ENCODE measurements at regions not wholly inside any gene's neighbourhood (a gene's known extent, or its start where the extent isn't known, plus 50 kb on each side); places are given as distances from the start of the nearest gene placed in this dataset.

DNA sequence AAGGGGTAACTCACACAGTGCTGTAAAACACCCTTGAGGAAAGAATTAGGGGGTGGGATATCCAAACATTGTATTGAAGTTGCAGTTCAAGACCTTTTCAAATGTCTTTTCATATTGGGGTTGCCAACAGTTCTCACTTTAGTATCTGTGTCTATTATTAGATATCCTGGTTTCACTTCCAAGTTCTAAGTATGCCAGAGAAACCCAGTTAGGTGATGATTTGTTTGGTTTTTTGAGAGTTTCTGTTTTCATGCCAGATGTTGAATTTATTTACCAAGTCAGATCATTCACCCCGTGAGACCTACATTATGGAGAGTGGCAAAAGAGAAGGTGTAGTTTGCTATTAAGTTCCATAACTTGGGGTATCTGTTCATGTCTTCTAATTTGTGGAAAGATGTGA lies 64.5 kb downstream of the C9orf152 start (continued):
- TF ChIP-seq, protein P1, sequence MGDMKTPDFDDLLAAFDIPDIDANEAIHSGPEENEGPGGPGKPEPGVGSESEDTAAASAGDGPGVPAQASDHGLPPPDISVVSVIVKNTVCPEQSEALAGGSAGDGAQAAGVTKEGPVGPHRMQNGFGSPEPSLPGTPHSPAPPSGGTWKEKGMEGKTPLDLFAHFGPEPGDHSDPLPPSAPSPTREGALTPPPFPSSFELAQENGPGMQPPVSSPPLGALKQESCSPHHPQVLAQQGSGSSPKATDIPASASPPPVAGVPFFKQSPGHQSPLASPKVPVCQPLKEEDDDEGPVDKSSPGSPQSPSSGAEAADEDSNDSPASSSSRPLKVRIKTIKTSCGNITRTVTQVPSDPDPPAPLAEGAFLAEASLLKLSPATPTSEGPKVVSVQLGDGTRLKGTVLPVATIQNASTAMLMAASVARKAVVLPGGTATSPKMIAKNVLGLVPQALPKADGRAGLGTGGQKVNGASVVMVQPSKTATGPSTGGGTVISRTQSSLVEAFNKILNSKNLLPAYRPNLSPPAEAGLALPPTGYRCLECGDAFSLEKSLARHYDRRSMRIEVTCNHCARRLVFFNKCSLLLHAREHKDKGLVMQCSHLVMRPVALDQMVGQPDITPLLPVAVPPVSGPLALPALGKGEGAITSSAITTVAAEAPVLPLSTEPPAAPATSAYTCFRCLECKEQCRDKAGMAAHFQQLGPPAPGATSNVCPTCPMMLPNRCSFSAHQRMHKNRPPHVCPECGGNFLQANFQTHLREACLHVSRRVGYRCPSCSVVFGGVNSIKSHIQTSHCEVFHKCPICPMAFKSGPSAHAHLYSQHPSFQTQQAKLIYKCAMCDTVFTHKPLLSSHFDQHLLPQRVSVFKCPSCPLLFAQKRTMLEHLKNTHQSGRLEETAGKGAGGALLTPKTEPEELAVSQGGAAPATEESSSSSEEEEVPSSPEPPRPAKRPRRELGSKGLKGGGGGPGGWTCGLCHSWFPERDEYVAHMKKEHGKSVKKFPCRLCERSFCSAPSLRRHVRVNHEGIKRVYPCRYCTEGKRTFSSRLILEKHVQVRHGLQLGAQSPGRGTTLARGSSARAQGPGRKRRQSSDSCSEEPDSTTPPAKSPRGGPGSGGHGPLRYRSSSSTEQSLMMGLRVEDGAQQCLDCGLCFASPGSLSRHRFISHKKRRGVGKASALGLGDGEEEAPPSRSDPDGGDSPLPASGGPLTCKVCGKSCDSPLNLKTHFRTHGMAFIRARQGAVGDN (IDR thresholded peaks at IDR 0.05) = no peak
- TF ChIP-seq ZSCAN29 (IDR thresholded peaks at IDR 0.05) (no peak), STAT3 (IDR thresholded peaks at IDR 0.05; ENCODE audit: low read depth, low read length) (no peak), ETV6 (conservative IDR thresholded peaks at IDR 0.05 in 1 of 2, IDR thresholded peaks at IDR 0.05 in 1 of 2; ENCODE audit: borderline replicate concordance in 1 of 2, low read depth in 1 of 2) (0 out of 4 replicates have a peak, but pooled peaks of 1 of the 2 experiments have one; percentile 3)

DNA sequence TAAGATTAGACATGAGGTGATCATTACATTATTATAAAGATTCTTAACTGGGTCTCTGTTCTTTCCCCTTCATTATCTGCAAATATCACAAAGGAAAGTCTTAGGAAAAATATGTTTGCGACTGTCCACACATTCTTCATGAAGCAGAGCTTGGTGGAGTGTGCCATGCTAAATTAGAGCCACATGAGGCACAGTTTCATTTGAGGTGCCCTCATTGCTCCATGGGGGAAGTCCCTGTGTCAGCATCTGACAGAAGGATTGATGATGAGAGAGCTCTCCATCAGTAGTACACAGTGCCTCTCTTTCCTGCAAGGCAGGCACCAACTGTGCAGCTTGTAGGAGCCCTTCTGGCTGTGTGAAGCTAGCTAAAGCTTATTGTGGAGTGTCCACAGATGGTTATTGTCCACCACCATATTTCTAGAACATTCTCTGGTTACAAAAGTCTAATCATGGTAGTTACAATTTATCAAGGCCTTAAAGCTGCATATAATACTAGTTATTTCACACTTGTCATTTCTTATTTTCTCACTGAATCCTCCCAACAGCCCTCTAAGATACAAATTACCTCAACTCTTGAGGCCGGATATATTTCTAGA lies 63.9 kb downstream of the C9orf152 start:
- no TSS peak for BruUV-seq (replicated peaks)
- Histone ChIP-seq H3K4me1 (ENCODE audit: control insufficient read depth, insufficient read depth, low read length) (peaks cover 61% of the 10 kb centered on the region), H3K27me3 (replicated peaks in 1 of 2; ENCODE audit: control insufficient read depth in 2 of 2, insufficient read depth in 2 of 2, low read length in 1 of 2) (no peaks in the 10 kb centered on the region), H3K9me3 (replicated peaks; ENCODE audit: control insufficient read depth, insufficient read depth, low read length) (no peaks in the 10 kb centered on the region), H3K4me3 (peak overlapping the region; percentile 37; the same call in 1 of the 2 replicates), H3K36me3 (ENCODE audit: control insufficient read depth in 2 of 2, insufficient read depth in 2 of 2, low read length in 1 of 2) (peaks cover 4 to 18% of the 10 kb centered on the region in 2 experiments), H4K20me1 (ENCODE audit: control insufficient read depth, insufficient read depth) (no peaks in the 10 kb centered on the region), H3K9ac (ENCODE audit: control insufficient read depth, insufficient read depth, low read length) (peak overlapping the region; percentile 43; the same call in 1 of the 2 replicates), H3K27ac (ENCODE audit: control insufficient read depth, insufficient read depth) (peak overlapping the region; percentile 81), H3K79me2 (ENCODE audit: control insufficient read depth, insufficient read depth, low read length) (peaks cover 91% of the 10 kb centered on the region), H2AFZ (ENCODE audit: control insufficient read depth, low read depth, low read length) (no peak overlapping the region), H3K4me2 (ENCODE audit: control insufficient read depth, insufficient read depth) (peak overlapping the region; percentile 58)
- DNase-seq (ENCODE audit: low read depth, low spot score) = no peak
- RAD21 ChIA-PET (ENCODE audit: unreplicated experiment) = interaction anchor here (0.8 to 17.2 kb wide), 22 partner anchors 9 to 240 kb away, joined by 3 to 424 read pairs (median 6); partner anchors contain the start of gene TXN
- 24% methylated on average over 2 of the region's 2 CpGs for WGBS (ENCODE audit: insufficient coverage, insufficient replicate concordance, low lambda C conversion rate, missing lambda C conversion rate)
- SMC1A ChIA-PET (ENCODE audit: uncharacterized antibody, unreplicated experiment) = interaction anchor here (0.6 to 14.0 kb wide), 32 partner anchors 8 to 885 kb away, joined by 3 to 460 read pairs (median 4); no protein-coding TSS in a partner anchor
- POLR2A ChIA-PET = interaction anchor here (0.7 to 11.3 kb wide), 10 partner anchors 8 to 237 kb away, joined by 3 to 262 read pairs (median 4); no protein-coding TSS in a partner anchor
- in situ Hi-C loops (cut with MboI) (loop anchor here (25.0 kb wide), 1 partner anchor 1868 kb away; no protein-coding TSS in a partner anchor), intact Hi-C loops (cut with micrococcal nuclease; ENCODE audit: unreplicated experiment) (loop anchor here (1.0 to 2.0 kb wide), 3 partner anchors 15 to 85 kb away; no protein-coding TSS in a partner anchor)
- ATAC-seq = peak; percentile 79
- CTCF ChIA-PET = interaction anchor here (1.1 to 14.4 kb wide), 14 partner anchors 8 to 236 kb away, joined by 3 to 597 read pairs (median 20); no protein-coding TSS in a partner anchor
- no peak for FAIRE-seq
- TF ChIP-seq BHLHE40 (IDR thresholded peaks at IDR 0.05; ENCODE audit: borderline replicate concordance in 1 of 2, low read depth in 2 of 2, low read length in 1 of 2) (peak in 1 of 2 experiments; percentile 13; a peak in 1 of 4 replicates), TCF3 (IDR thresholded peaks at IDR 0.05; ENCODE audit: borderline replicate concordance, insufficient read depth, low read depth, low read length) (peak; percentile 38; the same call in 1 of the 2 replicates), ZNF207 (IDR thresholded peaks at IDR 0.05; ENCODE audit: borderline replicate concordance) (no peak), CREB1 (IDR thresholded peaks at IDR 0.05; ENCODE audit: low read depth) (no peak), BRCA1 (IDR thresholded peaks at IDR 0.05; ENCODE audit: low read depth, low read length) (no peak), KLF5 (IDR thresholded peaks at IDR 0.05; ENCODE audit: partially characterized antibody) (no peak), MYB (IDR thresholded peaks at IDR 0.05; ENCODE audit: borderline replicate concordance, low read depth, low read length) (no peak)
- TF ChIP-seq, protein P2, sequence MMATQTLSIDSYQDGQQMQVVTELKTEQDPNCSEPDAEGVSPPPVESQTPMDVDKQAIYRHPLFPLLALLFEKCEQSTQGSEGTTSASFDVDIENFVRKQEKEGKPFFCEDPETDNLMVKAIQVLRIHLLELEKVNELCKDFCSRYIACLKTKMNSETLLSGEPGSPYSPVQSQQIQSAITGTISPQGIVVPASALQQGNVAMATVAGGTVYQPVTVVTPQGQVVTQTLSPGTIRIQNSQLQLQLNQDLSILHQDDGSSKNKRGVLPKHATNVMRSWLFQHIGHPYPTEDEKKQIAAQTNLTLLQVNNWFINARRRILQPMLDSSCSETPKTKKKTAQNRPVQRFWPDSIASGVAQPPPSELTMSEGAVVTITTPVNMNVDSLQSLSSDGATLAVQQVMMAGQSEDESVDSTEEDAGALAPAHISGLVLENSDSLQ (IDR thresholded peaks at IDR 0.05) = peak; percentile 93
- TF ChIP-seq, protein P3, sequence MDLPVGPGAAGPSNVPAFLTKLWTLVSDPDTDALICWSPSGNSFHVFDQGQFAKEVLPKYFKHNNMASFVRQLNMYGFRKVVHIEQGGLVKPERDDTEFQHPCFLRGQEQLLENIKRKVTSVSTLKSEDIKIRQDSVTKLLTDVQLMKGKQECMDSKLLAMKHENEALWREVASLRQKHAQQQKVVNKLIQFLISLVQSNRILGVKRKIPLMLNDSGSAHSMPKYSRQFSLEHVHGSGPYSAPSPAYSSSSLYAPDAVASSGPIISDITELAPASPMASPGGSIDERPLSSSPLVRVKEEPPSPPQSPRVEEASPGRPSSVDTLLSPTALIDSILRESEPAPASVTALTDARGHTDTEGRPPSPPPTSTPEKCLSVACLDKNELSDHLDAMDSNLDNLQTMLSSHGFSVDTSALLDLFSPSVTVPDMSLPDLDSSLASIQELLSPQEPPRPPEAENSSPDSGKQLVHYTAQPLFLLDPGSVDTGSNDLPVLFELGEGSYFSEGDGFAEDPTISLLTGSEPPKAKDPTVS (IDR thresholded peaks at IDR 0.05; ENCODE audit: low read depth, low read length) = 0 out of 2 replicates have a peak, but pooled peaks have one; percentile 72
